Mesothelial cell of epicardium (in vitro differentiated cells): ENCODE measurements at regions not wholly inside any gene's neighbourhood (a gene's known extent, or its start where the extent isn't known, plus 50 kb on each side); places are given as distances from the start of the nearest gene placed in this dataset.

Source experiments
- DNase-seq, 2 experiments: peaks; one replicate each; pipeline ENCODE4 v3.0.0; 2021; ENCODE audit warnings: low spot score in 2 of 2; ENCODE audit not compliant: unreplicated experiment in 2 of 2
- H3K27ac Mint-ChIP-seq: 2 replicates; pipeline ENCODE4 v1.8.0; 2021; ENCODE audit warnings: mixed read lengths
- H3K27me3 Mint-ChIP-seq: 2 replicates; pipeline ENCODE4 v1.8.0; 2021; ENCODE audit warnings: low read depth, mixed read lengths
- H3K36me3 Mint-ChIP-seq: 2 replicates; pipeline ENCODE4 v1.8.0; 2021; ENCODE audit warnings: mixed read lengths
- H3K4me1 Mint-ChIP-seq: 2 replicates; pipeline ENCODE4 v1.8.0; 2021; ENCODE audit warnings: mixed read lengths
- H3K4me3 Mint-ChIP-seq: 2 replicates; pipeline ENCODE4 v1.8.0; 2021; ENCODE audit warnings: mild to moderate bottlenecking, moderate library complexity, mixed read lengths
- H3K9me3 Mint-ChIP-seq: 2 replicates; pipeline ENCODE4 v1.8.0; 2021; ENCODE audit warnings: mixed read lengths
- TF ChIP-seq, protein P1 (sequence below): fragments of 200-600 bp; sonication (generic); IDR thresholded peaks from one replicate; pipeline ENCODE4 v1.5.0; 2021; ENCODE audit warnings: antibody characterized with exemption; ENCODE audit not compliant: unreplicated experiment

GRCh38 chr15:96049766-96050165 is 280.7 kb upstream of the NR2F2 start:
- TF ChIP-seq, protein P1, sequence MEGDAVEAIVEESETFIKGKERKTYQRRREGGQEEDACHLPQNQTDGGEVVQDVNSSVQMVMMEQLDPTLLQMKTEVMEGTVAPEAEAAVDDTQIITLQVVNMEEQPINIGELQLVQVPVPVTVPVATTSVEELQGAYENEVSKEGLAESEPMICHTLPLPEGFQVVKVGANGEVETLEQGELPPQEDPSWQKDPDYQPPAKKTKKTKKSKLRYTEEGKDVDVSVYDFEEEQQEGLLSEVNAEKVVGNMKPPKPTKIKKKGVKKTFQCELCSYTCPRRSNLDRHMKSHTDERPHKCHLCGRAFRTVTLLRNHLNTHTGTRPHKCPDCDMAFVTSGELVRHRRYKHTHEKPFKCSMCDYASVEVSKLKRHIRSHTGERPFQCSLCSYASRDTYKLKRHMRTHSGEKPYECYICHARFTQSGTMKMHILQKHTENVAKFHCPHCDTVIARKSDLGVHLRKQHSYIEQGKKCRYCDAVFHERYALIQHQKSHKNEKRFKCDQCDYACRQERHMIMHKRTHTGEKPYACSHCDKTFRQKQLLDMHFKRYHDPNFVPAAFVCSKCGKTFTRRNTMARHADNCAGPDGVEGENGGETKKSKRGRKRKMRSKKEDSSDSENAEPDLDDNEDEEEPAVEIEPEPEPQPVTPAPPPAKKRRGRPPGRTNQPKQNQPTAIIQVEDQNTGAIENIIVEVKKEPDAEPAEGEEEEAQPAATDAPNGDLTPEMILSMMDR: no peak
- Mint-ChIP-seq H3K4me3 (no peak overlapping the region), H3K36me3 (no peaks in the 10 kb centered on the region), H3K27ac (peak overlapping the region; percentile 78), H3K9me3 (no peaks in the 10 kb centered on the region), H3K27me3 (no peaks in the 10 kb centered on the region), H3K4me1 (peaks cover 65% of the 10 kb centered on the region)
- DNase-seq: no peak

GRCh38 chr15:96051598-96051997 is 278.9 kb upstream of the NR2F2 start:
- no peaks in the 10 kb centered on the region for H3K36me3 Mint-ChIP-seq
- H3K27me3 Mint-ChIP-seq: no peaks in the 10 kb centered on the region
- H3K4me1 Mint-ChIP-seq: peaks cover 61% of the 10 kb centered on the region
- H3K27ac Mint-ChIP-seq: peak overlapping the region; percentile 61
- TF ChIP-seq, protein P1: no peak
- H3K4me3 Mint-ChIP-seq: no peak overlapping the region
- no peak for DNase-seq
- H3K9me3 Mint-ChIP-seq: peaks cover 11% of the 10 kb centered on the region

DNA sequence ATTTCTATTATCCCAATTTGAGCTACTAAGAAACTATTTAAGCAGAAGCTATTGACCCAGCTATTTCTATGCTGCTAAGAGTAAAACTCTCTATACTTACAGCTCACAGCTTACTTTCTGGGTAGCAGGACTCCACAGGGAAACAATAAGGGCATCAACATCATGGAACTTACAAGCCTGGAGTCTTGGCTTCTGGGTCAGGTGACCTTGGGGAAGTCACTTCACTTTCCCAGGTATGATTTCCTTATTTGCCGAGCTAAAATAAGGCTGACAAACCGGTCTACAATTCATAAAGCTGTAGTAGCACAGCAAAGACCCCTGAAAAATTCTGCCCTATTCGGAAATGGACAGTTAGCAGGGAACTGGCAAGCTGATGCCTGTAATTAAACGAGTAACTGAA is 278.3 kb upstream of the NR2F2 start:
- H3K27ac Mint-ChIP-seq: peak overlapping the region; percentile 21
- H3K36me3 Mint-ChIP-seq: no peaks in the 10 kb centered on the region
- TF ChIP-seq, protein P1: no peak
- H3K9me3 Mint-ChIP-seq: peaks cover 11% of the 10 kb centered on the region
- H3K27me3 Mint-ChIP-seq: no peaks in the 10 kb centered on the region
- peaks cover 56% of the 10 kb centered on the region for H3K4me1 Mint-ChIP-seq
- DNase-seq: no peak
- no peak overlapping the region for H3K4me3 Mint-ChIP-seq

DNA sequence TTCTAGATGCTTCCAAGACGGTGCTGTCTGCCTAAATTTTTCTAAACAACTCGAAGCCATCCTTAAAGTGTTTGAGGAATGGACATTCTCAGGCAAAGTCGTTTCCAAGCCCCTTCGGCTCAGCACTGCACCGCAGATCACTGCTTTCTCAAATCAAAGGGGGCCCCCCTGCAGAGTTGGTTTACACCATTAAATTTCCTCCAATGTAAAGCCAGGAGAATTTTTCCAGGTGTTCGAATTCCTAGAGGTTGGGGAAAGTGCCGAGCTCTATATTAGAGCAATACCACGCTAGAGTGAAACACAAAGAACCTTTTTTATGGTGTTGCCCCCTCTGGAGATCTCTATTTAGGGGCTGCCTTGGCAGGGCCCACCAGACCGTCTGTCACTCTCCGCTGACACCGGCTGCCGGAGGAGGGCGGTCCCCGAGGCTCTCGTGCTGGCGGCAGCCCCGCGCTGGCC is 277.9 kb upstream of the NR2F2 start:
- Mint-ChIP-seq H3K4me3 (peak overlapping the region; percentile 13), H3K27me3 (no peaks in the 10 kb centered on the region), H3K27ac (peak overlapping the region; percentile 64), H3K4me1 (peaks cover 51% of the 10 kb centered on the region), H3K36me3 (no peaks in the 10 kb centered on the region), H3K9me3 (peaks cover 11% of the 10 kb centered on the region)
- DNase-seq: no peak
- TF ChIP-seq, protein P1: no peak

DNA sequence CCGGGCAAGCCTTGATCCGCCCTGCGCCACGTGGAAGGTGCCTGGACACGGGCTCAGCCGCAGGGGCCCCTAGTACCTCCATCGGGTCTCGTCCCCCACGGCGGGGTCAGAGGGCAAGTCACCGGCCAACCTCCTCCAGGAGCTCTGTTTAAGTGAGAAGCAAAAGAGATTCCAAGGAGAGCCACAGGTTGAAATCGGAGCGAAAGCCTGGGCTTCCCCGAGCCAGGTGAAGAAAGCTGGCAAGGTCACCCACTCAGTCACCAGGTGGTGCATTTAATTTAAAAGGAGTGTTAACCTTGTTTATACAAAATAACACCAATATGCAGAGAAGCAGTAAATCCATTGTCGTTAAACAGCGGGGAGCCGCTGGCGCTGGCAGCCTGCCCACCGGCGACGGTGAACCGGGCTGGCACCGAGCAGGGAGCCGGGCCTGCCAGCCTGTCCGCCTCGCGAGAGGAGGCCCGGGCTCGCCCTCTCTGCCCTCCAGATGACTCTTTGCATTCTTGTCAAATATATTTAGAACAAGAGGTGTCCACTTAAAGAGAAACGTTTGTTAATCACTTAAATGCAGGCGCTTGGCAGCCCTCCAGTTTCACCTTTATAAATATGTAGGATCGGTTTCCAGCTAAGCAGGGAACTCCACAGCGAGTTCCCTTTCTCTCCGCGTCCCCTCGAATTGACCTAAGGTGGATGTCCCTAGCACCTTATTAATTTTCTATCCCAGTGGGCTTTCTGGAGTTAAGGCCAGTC is 277.3 kb upstream of the NR2F2 start:
- H3K9me3 Mint-ChIP-seq: peaks cover 11% of the 10 kb centered on the region
- TF ChIP-seq, protein P1: no peak
- H3K27ac Mint-ChIP-seq: peak overlapping the region; percentile 98
- H3K4me3 Mint-ChIP-seq: peak overlapping the region; percentile 64
- DNase-seq: peak; percentile 25 to 70
- no peaks in the 10 kb centered on the region for H3K27me3 Mint-ChIP-seq
- H3K4me1 Mint-ChIP-seq: peaks cover 47% of the 10 kb centered on the region
- no peaks in the 10 kb centered on the region for H3K36me3 Mint-ChIP-seq
